ENCODE measurements at regions not wholly inside any gene's neighbourhood (a gene's known extent, or its start where the extent isn't known, plus 50 kb on each side); places are given as distances from the start of the nearest gene placed in this dataset.

- WGBS (ENCODE audit: insufficient coverage), result 0% methylated on average over 2 of the region's 10 CpGs
- CTCF ChIA-PET, result interaction anchor here (0.6 to 3.7 kb wide), 17 partner anchors 9 to 1572 kb away, joined by 3 to 19 read pairs (median 3); no protein-coding TSS in a partner anchor
- POLR2A ChIA-PET, result interaction anchor here (0.6 kb wide), 1 partner anchor 32 kb away, joined by 3 read pairs; no protein-coding TSS in a partner anchor
- no peaks in the 10 kb centered on the region for H3K27me3 ChIP-seq (replicated peaks in 2 of 5; ENCODE audit: control insufficient read depth in 4 of 5, insufficient read depth in 5 of 5, low read length in 4 of 5)
- H3K36me3 ChIP-seq (ENCODE audit: control insufficient read depth in 4 of 4, insufficient read depth in 4 of 4, low read length in 3 of 4), result no peaks in the 10 kb centered on the region
- DNase-seq, result peak; percentile 81 to 89 (median 83)
- H3K4me3 ChIP-seq (ENCODE audit: control insufficient read depth in 1 of 7, extremely low read depth in 1 of 7, insufficient read depth in 4 of 7, low read depth in 2 of 7, low read length in 6 of 7), result peak overlapping the region in 1 of 7 experiments; percentile 57
- H3K9me3 ChIP-seq (ENCODE audit: control extremely low read depth in 1 of 5, control insufficient read depth in 4 of 5, insufficient read depth in 2 of 5, low read depth in 1 of 5, low read length in 4 of 5), result no peaks in the 10 kb centered on the region
- H3K4me1 ChIP-seq (ENCODE audit: control extremely low read depth in 1 of 4, control insufficient read depth in 4 of 4, insufficient read depth in 4 of 4, low read length in 3 of 4), result peaks cover 0 to 3% (median 1%) of the 10 kb centered on the region in 4 experiments
- no peak overlapping the region for H3K27ac ChIP-seq (ENCODE audit: insufficient read depth in 1 of 2, low read depth in 1 of 2, low read length in 2 of 2, poor library complexity in 1 of 2, severe bottlenecking in 2 of 2)
Observed at GRCh38 chr2:191555092-191555742, 122.7 kb upstream of the NABP1 start.

- no peak for DNase-seq
- ChIA-PET POLR2A (no interaction called here), CTCF (interaction anchor here (1.1 to 3.7 kb wide), 4 partner anchors 8 to 606 kb away, joined by 3 to 19 read pairs (median 5); no protein-coding TSS in a partner anchor)
- WGBS (ENCODE audit: insufficient coverage), result no CpG with 5 or more reads among the region's 2 CpGs
- H3K27me3 ChIP-seq (replicated peaks in 2 of 5; ENCODE audit: control insufficient read depth in 4 of 5, insufficient read depth in 5 of 5, low read length in 4 of 5), result no peaks in the 10 kb centered on the region
- H3K4me1 ChIP-seq (ENCODE audit: control extremely low read depth in 1 of 4, control insufficient read depth in 4 of 4, insufficient read depth in 4 of 4, low read length in 3 of 4), result peaks cover 0 to 3% (median 1%) of the 10 kb centered on the region in 4 experiments
- no peaks in the 10 kb centered on the region for H3K9me3 ChIP-seq (ENCODE audit: control extremely low read depth in 1 of 5, control insufficient read depth in 4 of 5, insufficient read depth in 2 of 5, low read depth in 1 of 5, low read length in 4 of 5)
- H3K4me3 ChIP-seq (ENCODE audit: control insufficient read depth in 1 of 7, extremely low read depth in 1 of 7, insufficient read depth in 4 of 7, low read depth in 2 of 7, low read length in 6 of 7), result no peak overlapping the region
- no peaks in the 10 kb centered on the region for H3K36me3 ChIP-seq (ENCODE audit: control insufficient read depth in 4 of 4, insufficient read depth in 4 of 4, low read length in 3 of 4)
- H3K27ac ChIP-seq (ENCODE audit: insufficient read depth in 1 of 2, low read depth in 1 of 2, low read length in 2 of 2, poor library complexity in 1 of 2, severe bottlenecking in 2 of 2), result no peak overlapping the region
Observed at GRCh38 chr2:191556463-191556862, 121.5 kb upstream of the NABP1 start.

DNA sequence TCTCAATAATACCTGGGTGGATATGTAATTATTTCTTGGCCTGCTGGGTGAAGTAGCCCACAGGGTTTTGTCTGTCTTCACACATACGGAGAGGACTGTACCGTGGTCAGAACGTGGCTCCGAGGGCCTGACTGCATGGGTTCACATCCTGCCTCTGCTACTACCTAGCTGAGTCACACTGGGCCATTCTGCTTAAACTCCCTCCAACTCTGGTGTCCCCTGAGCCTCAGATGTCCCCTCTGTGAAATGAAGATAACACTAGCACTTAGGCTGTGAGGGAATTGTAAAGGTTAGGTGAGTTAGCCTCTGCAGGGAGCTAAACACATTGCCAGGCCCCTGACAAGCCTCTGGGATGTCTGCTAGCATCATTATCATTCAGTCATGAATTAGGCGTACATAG lies 120.1 kb upstream of the NABP1 start:
- H3K4me1 ChIP-seq (ENCODE audit: control extremely low read depth in 1 of 4, control insufficient read depth in 4 of 4, insufficient read depth in 4 of 4, low read length in 3 of 4), result peaks cover 0 to 3% (median 1%) of the 10 kb centered on the region in 4 experiments
- H3K27ac ChIP-seq (ENCODE audit: insufficient read depth in 1 of 2, low read depth in 1 of 2, low read length in 2 of 2, poor library complexity in 1 of 2, severe bottlenecking in 2 of 2), result no peak overlapping the region
- H3K36me3 ChIP-seq (ENCODE audit: control insufficient read depth in 4 of 4, insufficient read depth in 4 of 4, low read length in 3 of 4), result no peaks in the 10 kb centered on the region
- peak in 1 of 3 donors; percentile 5 for DNase-seq
- ChIA-PET CTCF (interaction anchor here (0.6 to 2.0 kb wide), 5 partner anchors 9 to 605 kb away, joined by 3 to 8 read pairs (median 4); no protein-coding TSS in a partner anchor), POLR2A (no interaction called here)
- H3K9me3 ChIP-seq (ENCODE audit: control extremely low read depth in 1 of 5, control insufficient read depth in 4 of 5, insufficient read depth in 2 of 5, low read depth in 1 of 5, low read length in 4 of 5), result no peaks in the 10 kb centered on the region
- H3K27me3 ChIP-seq (replicated peaks in 2 of 5; ENCODE audit: control insufficient read depth in 4 of 5, insufficient read depth in 5 of 5, low read length in 4 of 5), result no peaks in the 10 kb centered on the region
- H3K4me3 ChIP-seq (ENCODE audit: control insufficient read depth in 1 of 7, extremely low read depth in 1 of 7, insufficient read depth in 4 of 7, low read depth in 2 of 7, low read length in 6 of 7), result no peak overlapping the region
- 88% methylated on average over 5 of the region's 5 CpGs for WGBS (ENCODE audit: insufficient coverage)

DNA sequence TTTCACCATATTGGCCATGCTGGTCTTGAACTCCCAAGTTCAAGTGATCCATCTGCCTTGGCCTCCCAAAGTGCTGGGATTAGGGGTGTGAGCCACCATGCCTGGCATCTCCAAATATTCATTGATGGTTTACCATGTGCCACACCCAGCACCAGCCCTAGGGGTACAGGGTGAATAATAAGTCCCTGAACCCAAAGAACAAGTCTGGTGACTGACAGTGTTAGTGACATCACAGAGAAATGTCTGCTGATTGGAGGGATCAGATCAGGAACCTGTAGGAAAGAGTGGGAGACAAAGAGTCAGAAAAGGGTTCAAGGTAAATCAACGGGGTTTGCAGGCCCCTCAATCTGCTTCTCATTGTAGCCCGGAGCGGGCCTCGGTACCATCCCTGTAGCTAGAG lies 118.4 kb upstream of the NABP1 start:
- Histone ChIP-seq H3K4me3 (ENCODE audit: control insufficient read depth in 1 of 7, extremely low read depth in 1 of 7, insufficient read depth in 4 of 7, low read depth in 2 of 7, low read length in 6 of 7) (no peak overlapping the region), H3K4me1 (ENCODE audit: control extremely low read depth in 1 of 4, control insufficient read depth in 4 of 4, insufficient read depth in 4 of 4, low read length in 3 of 4) (peaks cover 0 to 15% (median 9%) of the 10 kb centered on the region in 4 experiments), H3K9me3 (ENCODE audit: control extremely low read depth in 1 of 5, control insufficient read depth in 4 of 5, insufficient read depth in 2 of 5, low read depth in 1 of 5, low read length in 4 of 5) (no peaks in the 10 kb centered on the region), H3K36me3 (ENCODE audit: control insufficient read depth in 4 of 4, insufficient read depth in 4 of 4, low read length in 3 of 4) (no peaks in the 10 kb centered on the region), H3K27ac (ENCODE audit: insufficient read depth in 1 of 2, low read depth in 1 of 2, low read length in 2 of 2, poor library complexity in 1 of 2, severe bottlenecking in 2 of 2) (no peak overlapping the region), H3K27me3 (replicated peaks in 2 of 5; ENCODE audit: control insufficient read depth in 4 of 5, insufficient read depth in 5 of 5, low read length in 4 of 5) (no peaks in the 10 kb centered on the region)
- no peak for DNase-seq
- ChIA-PET CTCF (interaction anchor here (1.3 kb wide), 1 partner anchor 603 kb away, joined by 3 read pairs; no protein-coding TSS in a partner anchor), POLR2A (no interaction called here)
- WGBS (ENCODE audit: insufficient coverage), result 100% methylated on average over 1 of the region's 4 CpGs

- Histone ChIP-seq H3K4me3 (ENCODE audit: control insufficient read depth in 1 of 7, extremely low read depth in 1 of 7, insufficient read depth in 4 of 7, low read depth in 2 of 7, low read length in 6 of 7) (no peak overlapping the region), H3K36me3 (ENCODE audit: control insufficient read depth in 4 of 4, insufficient read depth in 4 of 4, low read length in 3 of 4) (no peaks in the 10 kb centered on the region), H3K4me1 (ENCODE audit: control extremely low read depth in 1 of 4, control insufficient read depth in 4 of 4, insufficient read depth in 4 of 4, low read length in 3 of 4) (peaks cover 4 to 25% (median 15%) of the 10 kb centered on the region in 4 experiments), H3K9me3 (ENCODE audit: control extremely low read depth in 1 of 5, control insufficient read depth in 4 of 5, insufficient read depth in 2 of 5, low read depth in 1 of 5, low read length in 4 of 5) (no peaks in the 10 kb centered on the region), H3K27me3 (replicated peaks in 2 of 5; ENCODE audit: control insufficient read depth in 4 of 5, insufficient read depth in 5 of 5, low read length in 4 of 5) (no peaks in the 10 kb centered on the region), H3K27ac (ENCODE audit: insufficient read depth in 1 of 2, low read depth in 1 of 2, low read length in 2 of 2, poor library complexity in 1 of 2, severe bottlenecking in 2 of 2) (no peak overlapping the region)
- ChIA-PET POLR2A (no interaction called here), CTCF (interaction anchor here (0.7 to 1.5 kb wide), 3 partner anchors 20 to 602 kb away, joined by 3 to 4 read pairs (median 4); no protein-coding TSS in a partner anchor)
- 97% methylated on average over 6 of the region's 13 CpGs for WGBS (ENCODE audit: insufficient coverage)
- no peak for DNase-seq
Observed at GRCh38 chr2:191560411-191560980, 117.4 kb upstream of the NABP1 start.

- Histone ChIP-seq H3K27me3 (replicated peaks in 2 of 5; ENCODE audit: control insufficient read depth in 4 of 5, insufficient read depth in 5 of 5, low read length in 4 of 5) (no peaks in the 10 kb centered on the region), H3K27ac (ENCODE audit: insufficient read depth in 1 of 2, low read depth in 1 of 2, low read length in 2 of 2, poor library complexity in 1 of 2, severe bottlenecking in 2 of 2) (no peak overlapping the region), H3K9me3 (ENCODE audit: control extremely low read depth in 1 of 5, control insufficient read depth in 4 of 5, insufficient read depth in 2 of 5, low read depth in 1 of 5, low read length in 4 of 5) (no peaks in the 10 kb centered on the region), H3K4me1 (ENCODE audit: control extremely low read depth in 1 of 4, control insufficient read depth in 4 of 4, insufficient read depth in 4 of 4, low read length in 3 of 4) (peaks cover 7 to 31% (median 24%) of the 10 kb centered on the region in 4 experiments), H3K36me3 (ENCODE audit: control insufficient read depth in 4 of 4, insufficient read depth in 4 of 4, low read length in 3 of 4) (no peaks in the 10 kb centered on the region), H3K4me3 (ENCODE audit: control insufficient read depth in 1 of 7, extremely low read depth in 1 of 7, insufficient read depth in 4 of 7, low read depth in 2 of 7, low read length in 6 of 7) (no peak overlapping the region)
- DNase-seq, result no peak
- CTCF ChIA-PET, result interaction anchor here (0.9 to 3.3 kb wide), 8 partner anchors 9 to 597 kb away, joined by 3 to 12 read pairs (median 4); no protein-coding TSS in a partner anchor
- POLR2A ChIA-PET, result no interaction called here
- 96% methylated on average over 3 of the region's 3 CpGs for WGBS (ENCODE audit: insufficient coverage)
Observed at GRCh38 chr2:191565120-191565519, 112.8 kb upstream of the NABP1 start.

All from common myeloid progenitor, CD34-positive (primary cell).